K562 (cell line): ENCODE measurements at regions not wholly inside any gene's neighbourhood (a gene's known extent, or its start where the extent isn't known, plus 50 kb on each side); places are given as distances from the start of the nearest gene placed in this dataset.

Source experiments
- CC2D1A ChIP-seq: fragments of 450-650 bp; IDR thresholded peaks from 2 replicates; pipeline ENCODE4 v1.6.1; 2017; ENCODE audit warnings: mild to moderate bottlenecking
- CCAR2 ChIP-seq: fragments of 200-400 bp; formaldehyde crosslinking; IDR thresholded peaks from 2 replicates; pipeline ENCODE4 v1.6.1; 2017; ENCODE audit warnings: mild to moderate bottlenecking, low read depth, low read length
- MYNN ChIP-seq, 2 experiments: sonication (generic); formaldehyde crosslinking in 1 of 2; IDR thresholded peaks; 2 replicates each; pipeline versions ENCODE4 v1.5.0 to v1.6.1; 2016 to 2020; ENCODE audit warnings: antibody characterized with exemption in 1 of 2, missing genetic modification reagents in 1 of 2
- STAT5B ChIP-seq: fragments of 250-450 bp; sonication (Bioruptor Pico); IDR thresholded peaks from 2 replicates; pipeline ENCODE4 v1.8.0; 2021; ENCODE audit warnings: mild to moderate bottlenecking, inconsistent platforms
- TSC22D4 ChIP-seq: fragments of 450-650 bp; IDR thresholded peaks from 2 replicates; pipeline ENCODE4 v1.6.1; 2016; ENCODE audit warnings: missing genetic modification characterization, missing biosample characterization, control low read depth
- XRCC3 ChIP-seq: fragments of 450-650 bp; IDR thresholded peaks from 2 replicates; pipeline ENCODE4 v1.6.1; 2017; ENCODE audit warnings: mild to moderate bottlenecking, moderate library complexity
- ZBTB1 ChIP-seq: sonication (generic); formaldehyde crosslinking; IDR thresholded peaks from 2 replicates; pipeline ENCODE4 v1.8.1; 2023; ENCODE audit warnings: missing genetic modification reagents, low read depth, mild to moderate bottlenecking, borderline replicate concordance
- ZNF165 ChIP-seq: fragments of 250-450 bp; sonication (Bioruptor Pico); IDR thresholded peaks from 2 replicates; pipeline ENCODE4 v1.4.0; 2020; ENCODE audit warnings: borderline replicate concordance
- TF ChIP-seq, protein P1 (sequence below): fragments of 450-650 bp; IDR thresholded peaks from 2 replicates; pipeline ENCODE4 v1.6.1; 2016; ENCODE audit warnings: borderline replicate concordance
- TF ChIP-seq, protein P2 (sequence below): sonication (generic); formaldehyde crosslinking; IDR thresholded peaks from 2 replicates; pipeline ENCODE4 v1.8.0; 2022; ENCODE audit warnings: mild to moderate bottlenecking, missing genetic modification reagents

DNA sequence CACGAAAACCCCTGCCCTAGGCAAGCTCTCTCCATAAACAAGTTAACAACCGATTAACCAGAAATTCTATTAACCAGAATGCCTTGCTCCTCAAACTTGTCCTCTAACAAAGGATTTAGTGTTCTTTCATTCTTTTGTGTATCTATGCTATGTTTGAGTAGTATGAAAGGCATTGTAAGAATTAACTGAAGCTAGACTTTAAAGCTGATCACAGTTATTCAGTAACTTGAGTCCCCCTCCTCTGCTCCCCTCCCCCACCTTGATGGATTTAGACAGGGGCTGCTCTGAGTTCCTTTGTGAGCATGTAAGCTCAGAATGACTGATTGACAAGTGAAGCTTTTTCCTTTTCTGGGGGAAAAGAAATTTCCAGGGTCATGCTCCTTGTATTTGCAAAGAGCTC is 257.6 kb downstream of the TTLL7 start (continued):
- TF ChIP-seq, protein P1, sequence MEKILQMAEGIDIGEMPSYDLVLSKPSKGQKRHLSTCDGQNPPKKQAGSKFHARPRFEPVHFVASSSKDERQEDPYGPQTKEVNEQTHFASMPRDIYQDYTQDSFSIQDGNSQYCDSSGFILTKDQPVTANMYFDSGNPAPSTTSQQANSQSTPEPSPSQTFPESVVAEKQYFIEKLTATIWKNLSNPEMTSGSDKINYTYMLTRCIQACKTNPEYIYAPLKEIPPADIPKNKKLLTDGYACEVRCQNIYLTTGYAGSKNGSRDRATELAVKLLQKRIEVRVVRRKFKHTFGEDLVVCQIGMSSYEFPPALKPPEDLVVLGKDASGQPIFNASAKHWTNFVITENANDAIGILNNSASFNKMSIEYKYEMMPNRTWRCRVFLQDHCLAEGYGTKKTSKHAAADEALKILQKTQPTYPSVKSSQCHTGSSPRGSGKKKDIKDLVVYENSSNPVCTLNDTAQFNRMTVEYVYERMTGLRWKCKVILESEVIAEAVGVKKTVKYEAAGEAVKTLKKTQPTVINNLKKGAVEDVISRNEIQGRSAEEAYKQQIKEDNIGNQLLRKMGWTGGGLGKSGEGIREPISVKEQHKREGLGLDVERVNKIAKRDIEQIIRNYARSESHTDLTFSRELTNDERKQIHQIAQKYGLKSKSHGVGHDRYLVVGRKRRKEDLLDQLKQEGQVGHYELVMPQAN: no peak
- TF ChIP-seq TSC22D4 (tag) (no peak), STAT5B (no peak), ZBTB1 (CRISPR knock-in tag) (no peak), CC2D1A (no peak), CCAR2 (no peak), XRCC3 (no peak), MYNN (IDR thresholded peaks at IDR 0.05) (no peak), MYNN (CRISPR knock-in tag; IDR thresholded peaks at IDR 0.05) (no peak), ZNF165 (CRISPR knock-in tag) (no peak)
- TF ChIP-seq, protein P2, sequence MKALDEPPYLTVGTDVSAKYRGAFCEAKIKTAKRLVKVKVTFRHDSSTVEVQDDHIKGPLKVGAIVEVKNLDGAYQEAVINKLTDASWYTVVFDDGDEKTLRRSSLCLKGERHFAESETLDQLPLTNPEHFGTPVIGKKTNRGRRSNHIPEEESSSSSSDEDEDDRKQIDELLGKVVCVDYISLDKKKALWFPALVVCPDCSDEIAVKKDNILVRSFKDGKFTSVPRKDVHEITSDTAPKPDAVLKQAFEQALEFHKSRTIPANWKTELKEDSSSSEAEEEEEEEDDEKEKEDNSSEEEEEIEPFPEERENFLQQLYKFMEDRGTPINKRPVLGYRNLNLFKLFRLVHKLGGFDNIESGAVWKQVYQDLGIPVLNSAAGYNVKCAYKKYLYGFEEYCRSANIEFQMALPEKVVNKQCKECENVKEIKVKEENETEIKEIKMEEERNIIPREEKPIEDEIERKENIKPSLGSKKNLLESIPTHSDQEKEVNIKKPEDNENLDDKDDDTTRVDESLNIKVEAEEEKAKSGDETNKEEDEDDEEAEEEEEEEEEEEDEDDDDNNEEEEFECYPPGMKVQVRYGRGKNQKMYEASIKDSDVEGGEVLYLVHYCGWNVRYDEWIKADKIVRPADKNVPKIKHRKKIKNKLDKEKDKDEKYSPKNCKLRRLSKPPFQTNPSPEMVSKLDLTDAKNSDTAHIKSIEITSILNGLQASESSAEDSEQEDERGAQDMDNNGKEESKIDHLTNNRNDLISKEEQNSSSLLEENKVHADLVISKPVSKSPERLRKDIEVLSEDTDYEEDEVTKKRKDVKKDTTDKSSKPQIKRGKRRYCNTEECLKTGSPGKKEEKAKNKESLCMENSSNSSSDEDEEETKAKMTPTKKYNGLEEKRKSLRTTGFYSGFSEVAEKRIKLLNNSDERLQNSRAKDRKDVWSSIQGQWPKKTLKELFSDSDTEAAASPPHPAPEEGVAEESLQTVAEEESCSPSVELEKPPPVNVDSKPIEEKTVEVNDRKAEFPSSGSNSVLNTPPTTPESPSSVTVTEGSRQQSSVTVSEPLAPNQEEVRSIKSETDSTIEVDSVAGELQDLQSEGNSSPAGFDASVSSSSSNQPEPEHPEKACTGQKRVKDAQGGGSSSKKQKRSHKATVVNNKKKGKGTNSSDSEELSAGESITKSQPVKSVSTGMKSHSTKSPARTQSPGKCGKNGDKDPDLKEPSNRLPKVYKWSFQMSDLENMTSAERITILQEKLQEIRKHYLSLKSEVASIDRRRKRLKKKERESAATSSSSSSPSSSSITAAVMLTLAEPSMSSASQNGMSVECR (CRISPR knock-in tag): no peak
- TF ChIP-seq, all 486 proteins: peak for 0
